H1 (cell line): ENCODE measurements at regions not wholly inside any gene's neighbourhood (a gene's known extent, or its start where the extent isn't known, plus 50 kb on each side); places are given as distances from the start of the nearest gene placed in this dataset.

Experiments
- CTCF ChIA-PET: fragments of 300-600 bp; sonication (Branson Sonifier 250); formaldehyde crosslinking; loops from one replicate; lab custom pipeline; 2021; ENCODE audit not compliant: partially characterized antibody; lab: Charles Lee
- POLR2A ChIA-PET: fragments of 300-600 bp; sonication (Branson Sonifier 250); formaldehyde crosslinking; loops from one replicate; lab custom pipeline; 2021; ENCODE audit warnings: inconsistent platforms; ENCODE audit not compliant: partially characterized antibody; lab: Charles Lee
- DNase-seq, 2 experiments: peaks; one replicate each; pipeline versions ENCODE4 v3.0.0 to v3.0.0-alpha.2; 2010 to 2022; ENCODE audit warnings: low spot score in 2 of 2, low read depth in 1 of 2, mixed read lengths in 1 of 2
- FAIRE-seq: peaks from 2 replicates; lab custom pipeline; 2011; peaks lifted over from hg19 to GRCh38; lab: Jason Lieb, UNC
- H2AFZ ChIP-seq: 2 replicates; pipeline ENCODE4 v1.8.1; 2012; ENCODE audit warnings: low read length, inconsistent platforms
- H2AK5ac ChIP-seq: 2 replicates; pipeline ENCODE4 v1.6.1; 2013; ENCODE audit warnings: low read depth, low read length
- H2BK120ac ChIP-seq: replicated peaks from 2 replicates; pipeline ENCODE3; 2013; ENCODE audit warnings: low read depth, low read length, inconsistent platforms
- H2BK12ac ChIP-seq: 2 replicates; pipeline ENCODE4 v1.6.1; 2013; ENCODE audit warnings: low read depth, low read length
- H2BK15ac ChIP-seq: 2 replicates; pipeline ENCODE4 v1.6.1; 2013; ENCODE audit warnings: low read length
- H2BK20ac ChIP-seq: 2 replicates; pipeline ENCODE4 v1.6.1; 2013; ENCODE audit warnings: low read length
- H2BK5ac ChIP-seq: 2 replicates; pipeline ENCODE4 v1.6.1; 2013; ENCODE audit warnings: low read depth, low read length
- H3K14ac ChIP-seq: 2 replicates; pipeline ENCODE4 v1.6.1; 2013; ENCODE audit warnings: inconsistent platforms; ENCODE audit not compliant: insufficient read length
- H3K18ac ChIP-seq: 2 replicates; pipeline ENCODE4 v1.6.1; 2013; ENCODE audit warnings: low read length; ENCODE audit errors: extremely low read depth
- H3K23ac ChIP-seq: 2 replicates; pipeline ENCODE4 v1.6.1; 2013; ENCODE audit warnings: inconsistent platforms; ENCODE audit not compliant: insufficient read length
- H3K23me2 ChIP-seq: 2 replicates; pipeline ENCODE4 v1.6.1; 2013; ENCODE audit warnings: low read depth, low read length
- H3K27ac ChIP-seq: 2 replicates; pipeline ENCODE4 v1.6.1; 2011; ENCODE audit warnings: low read depth, low read length, inconsistent platforms
- H3K27me3 ChIP-seq, 4 experiments: replicated peaks in 1 of 4; 1 replicate in 1 of 4; 2 replicates in 3 of 4; pipeline versions ENCODE4 v1.6.1 to v1.8.1; 2011 to 2013; ENCODE audit warnings: low read length in 3 of 4, mild to moderate bottlenecking in 3 of 4, inconsistent platforms in 2 of 4, mixed read lengths in 2 of 4, moderate library complexity in 1 of 4; ENCODE audit not compliant: control insufficient read depth in 3 of 4, insufficient read depth in 3 of 4; ENCODE audit errors: extremely low read depth in 1 of 4
- H3K36me3 ChIP-seq, 4 experiments: 2 replicates each; pipeline versions ENCODE4 v1.6.1 to v1.8.1; 2011 to 2013; ENCODE audit warnings: mild to moderate bottlenecking in 4 of 4, low read length in 3 of 4, moderate library complexity in 2 of 4, control low read depth in 1 of 4, inconsistent platforms in 1 of 4; ENCODE audit not compliant: insufficient read depth in 4 of 4, control insufficient read depth in 2 of 4
- H3K4ac ChIP-seq: replicated peaks from 2 replicates; pipeline ENCODE3; 2013; ENCODE audit warnings: low read length, low read depth, mixed read lengths, inconsistent platforms; ENCODE audit not compliant: insufficient read length
- H3K4me1 ChIP-seq, 4 experiments: replicated peaks in 1 of 4; 1 replicate in 1 of 4; 2 replicates in 3 of 4; pipeline versions ENCODE4 v1.6.1 to v1.8.1; 2011 to 2013; ENCODE audit warnings: low read length in 3 of 4, inconsistent platforms in 2 of 4, mixed read lengths in 1 of 4; ENCODE audit not compliant: insufficient read depth in 4 of 4, control insufficient read depth in 3 of 4
- H3K4me2 ChIP-seq, 2 experiments: 2 replicates each; pipeline versions ENCODE4 v1.6.1 to v1.8.1; 2011 to 2013; ENCODE audit warnings: low read depth in 2 of 2, low read length in 2 of 2, control low read depth in 1 of 2, inconsistent platforms in 1 of 2, mild to moderate bottlenecking in 1 of 2; ENCODE audit not compliant: insufficient read depth in 1 of 2
- H3K4me3 ChIP-seq, 4 experiments: fragments of 200-600, 300-600 bp in 1 of 4; sonication (generic), shearing (Covaris generic), sonication (Bioruptor Twin) in 1 of 4; 2 replicates each; pipeline versions ENCODE4 v1.5.1 to v1.8.1; 2011 to 2016; ENCODE audit warnings: low read length in 4 of 4, low read depth in 3 of 4, control low read depth in 2 of 4, inconsistent platforms in 2 of 4, mild to moderate bottlenecking in 2 of 4, mixed read lengths in 1 of 4, moderate library complexity in 1 of 4; ENCODE audit not compliant: insufficient read depth in 2 of 4; ENCODE audit errors: extremely low read depth in 1 of 4
- H3K56ac ChIP-seq: replicated peaks from 2 replicates; pipeline ENCODE3; 2013; ENCODE audit warnings: low read depth, mild to moderate bottlenecking, mixed read lengths, low read length, inconsistent platforms; ENCODE audit not compliant: insufficient read length
- H3K79me1 ChIP-seq: 2 replicates; pipeline ENCODE4 v1.6.1; 2013; ENCODE audit warnings: low read depth, low read length, control low read depth
- H3K79me2 ChIP-seq, 2 experiments: 2 replicates each; pipeline versions ENCODE4 v1.6.1 to v1.8.1; 2012 to 2013; ENCODE audit warnings: low read length in 2 of 2, mild to moderate bottlenecking in 2 of 2, inconsistent platforms in 1 of 2; ENCODE audit not compliant: insufficient read depth in 2 of 2, control insufficient read depth in 1 of 2
- H3K9ac ChIP-seq, 4 experiments: replicated peaks in 1 of 4; 1 replicate in 1 of 4; 2 replicates in 3 of 4; pipeline versions ENCODE4 v1.6.1 to v1.8.1; 2011 to 2013; ENCODE audit warnings: low read depth in 3 of 4, low read length in 3 of 4, control low read depth in 2 of 4, mild to moderate bottlenecking in 2 of 4, moderate library complexity in 2 of 4, inconsistent platforms in 1 of 4; ENCODE audit errors: extremely low read depth in 1 of 4
- H3K9me3 ChIP-seq, 2 experiments: 2 replicates each; pipeline versions ENCODE4 v1.6.1 to v1.8.1; 2012 to 2013; ENCODE audit warnings: mild to moderate bottlenecking in 2 of 2, moderate library complexity in 2 of 2, control low read depth in 1 of 2, inconsistent platforms in 1 of 2, low read depth in 1 of 2, low read length in 1 of 2, mixed read lengths in 1 of 2; ENCODE audit not compliant: insufficient read depth in 2 of 2
- H4K20me1 ChIP-seq, 2 experiments: replicated peaks in 1 of 2; 2 replicates each; pipeline versions ENCODE3 to v1.8.1; 2011 to 2013; ENCODE audit warnings: inconsistent platforms in 2 of 2, low read length in 2 of 2, mild to moderate bottlenecking in 1 of 2; ENCODE audit not compliant: insufficient read depth in 2 of 2, control insufficient read depth in 1 of 2
- H4K5ac ChIP-seq: 2 replicates; pipeline ENCODE4 v1.6.1; 2013; ENCODE audit warnings: low read length, low read depth, mixed read lengths, inconsistent platforms; ENCODE audit not compliant: insufficient read length
- H4K8ac ChIP-seq: 2 replicates; pipeline ENCODE4 v1.8.0; 2013; ENCODE audit warnings: mild to moderate bottlenecking, moderate library complexity, low read length, inconsistent platforms; ENCODE audit not compliant: insufficient read depth; ENCODE audit errors: extremely low read depth
- H4K91ac ChIP-seq: replicated peaks from 2 replicates; pipeline ENCODE3; 2013; ENCODE audit warnings: low read length, mixed read lengths, inconsistent platforms; ENCODE audit not compliant: insufficient read length
- CBX5 ChIP-seq: fragments of 300-800, 300-1000 bp; sonication (generic); IDR thresholded peaks from 2 replicates; pipeline ENCODE4 v1.7.1; 2016; ENCODE audit warnings: antibody characterized with exemption, low read length, low read depth
- CHD1 ChIP-seq: IDR thresholded peaks from 2 replicates; pipeline ENCODE4 v1.6.1; 2012; ENCODE audit warnings: low read depth, low read length, improper control_type of control experiment
- CHD2 ChIP-seq: IDR thresholded peaks from 2 replicates; pipeline ENCODE4 v1.6.1; 2012; ENCODE audit warnings: low read length, improper control_type of control experiment
- E2F6 ChIP-seq: IDR thresholded peaks from 2 replicates; pipeline ENCODE4 v1.6.1; 2012; ENCODE audit warnings: inconsistent platforms
- GABPA ChIP-seq: IDR thresholded peaks from 2 replicates; pipeline ENCODE4 v1.6.1; 2011; ENCODE audit warnings: mild to moderate bottlenecking, low read length, moderate library complexity, borderline replicate concordance; ENCODE audit not compliant: insufficient read depth
- KDM1A ChIP-seq: fragments of 200-600, 300-600 bp; sonication (generic); IDR thresholded peaks from 2 replicates; pipeline ENCODE4 v1.7.1; 2016; ENCODE audit warnings: mild to moderate bottlenecking, low read length, borderline replicate concordance
- MAX ChIP-seq: IDR thresholded peaks from 2 replicates; pipeline ENCODE4 v1.6.1; 2012; ENCODE audit warnings: inconsistent platforms
- POU5F1 ChIP-seq: IDR thresholded peaks from 2 replicates; pipeline ENCODE4 v1.6.1; 2011; ENCODE audit warnings: low read depth, mild to moderate bottlenecking, low read length, moderate library complexity
- RAD21 ChIP-seq, 2 experiments: IDR thresholded peaks in 1 of 2; conservative IDR thresholded peaks in 1 of 2; 2 replicates each; pipeline ENCODE4 v1.6.1; 2011; ENCODE audit warnings: low read depth in 2 of 2, low read length in 2 of 2, improper control_type of control experiment in 1 of 2, inconsistent platforms in 1 of 2, mild to moderate bottlenecking in 1 of 2, moderate library complexity in 1 of 2
- RBBP5 ChIP-seq: IDR thresholded peaks from 2 replicates; pipeline ENCODE4 v1.7.1; 2012; ENCODE audit warnings: low read depth, mild to moderate bottlenecking, inconsistent platforms, low read length, moderate library complexity, borderline replicate concordance
- SIN3A ChIP-seq, 2 experiments: IDR thresholded peaks in 1 of 2; conservative IDR thresholded peaks in 1 of 2; 2 replicates each; pipeline ENCODE4 v1.6.1; 2011 to 2012; ENCODE audit warnings: low read length in 2 of 2, improper control_type of control experiment in 1 of 2, low read depth in 1 of 2, mild to moderate bottlenecking in 1 of 2
- SP2 ChIP-seq: IDR thresholded peaks from 2 replicates; pipeline ENCODE4 v1.6.1; 2012; ENCODE audit warnings: mild to moderate bottlenecking, low read length, inconsistent platforms
- TCF12 ChIP-seq: IDR thresholded peaks from 2 replicates; pipeline ENCODE4 v1.6.1; 2011; ENCODE audit warnings: low read depth, mild to moderate bottlenecking, low read length
- YY1 ChIP-seq: IDR thresholded peaks from 2 replicates; pipeline ENCODE4 v1.6.1; 2011; ENCODE audit warnings: low read depth, mild to moderate bottlenecking, low read length
- WGBS, 2 experiments: shearing (Covaris generic) in 1 of 2; methylation state at CpG; one replicate each; pipeline versions ENCODE4 v1.1.6 to v1.1.7; 2013 to 2015; ENCODE audit warnings: low lambda C conversion rate in 2 of 2, mixed read lengths in 2 of 2, inconsistent platforms in 1 of 2, low coverage in 1 of 2, missing lambda C conversion rate in 1 of 2; ENCODE audit not compliant: insufficient replicate concordance in 2 of 2, insufficient coverage in 1 of 2, insufficient read length in 1 of 2; ENCODE audit errors: extremely low coverage in 1 of 2, missing lambda C conversion rate in 1 of 2; 5-methylcytosine and 5-hydroxymethylcytosine counted together

- Histone ChIP-seq H3K79me1 (no peaks in the 10 kb centered on the region), H4K20me1 (no peaks in the 10 kb centered on the region), H3K27me3 (no peaks in the 10 kb centered on the region), H4K5ac (no peak overlapping the region), H3K9ac (no peak overlapping the region), H2BK20ac (no peak overlapping the region), H3K79me2 (no peaks in the 10 kb centered on the region), H3K23ac (no peak overlapping the region), H4K91ac (no peak overlapping the region), H2BK120ac (no peak overlapping the region), H3K9me3 (0 out of 4 replicates have a peak, but pooled peaks cover 0 to 3% of the 10 kb centered on the region in 2 experiments), H2AFZ (no peak overlapping the region), H3K18ac (no peak overlapping the region), H3K23me2 (no peaks in the 10 kb centered on the region), H3K14ac (no peak overlapping the region), H2AK5ac (no peak overlapping the region), H2BK15ac (no peak overlapping the region), H3K56ac (no peak overlapping the region), H3K36me3 (no peaks in the 10 kb centered on the region), H2BK12ac (no peak overlapping the region), H3K27ac (no peak overlapping the region), H3K4me2 (no peak overlapping the region), H2BK5ac (no peak overlapping the region), H3K4me3 (no peak overlapping the region), H3K4ac (no peak overlapping the region), H4K8ac (no peak overlapping the region), H3K4me1 (no peaks in the 10 kb centered on the region)
- DNase-seq (no peak), FAIRE-seq (no peak)
- POLR2A ChIA-PET: no interaction called here
- WGBS, 2 experiments: 89% methylated on average over 2 of the region's 2 CpGs; no CpG with 5 or more reads in 1 of the 2 experiments
- CTCF ChIA-PET: interaction anchor here (0.6 to 0.9 kb wide), 2 partner anchors 39 to 375 kb away, joined by 3 read pairs; no protein-coding TSS in a partner anchor
- TF ChIP-seq MAX (no peak), CHD1 (no peak), CBX5 (no peak), RBBP5 (no peak), POU5F1 (no peak), E2F6 (no peak), GABPA (no peak), RAD21 (IDR thresholded peaks at IDR 0.05 in 1 of 2, conservative IDR thresholded peaks at IDR 0.05 in 1 of 2; ENCODE audit: low read depth in 2 of 2, low read length in 2 of 2) (no peak), KDM1A (no peak), SP2 (no peak), TCF12 (no peak), SIN3A (conservative IDR thresholded peaks at IDR 0.05 in 1 of 2, IDR thresholded peaks at IDR 0.05 in 1 of 2; ENCODE audit: low read depth in 1 of 2, low read length in 2 of 2) (no peak), YY1 (no peak), CHD2 (no peak)
These were observed 878.2 kb downstream of the MAT2B start for GRCh38 chr5:164383662-164384061.
